WTC11 (cell line): ENCODE measurements at regions not wholly inside any gene's neighbourhood (a gene's known extent, or its start where the extent isn't known, plus 50 kb on each side); places are given as distances from the start of the nearest gene placed in this dataset.

Experiments
- AFF4 ChIP-seq: sonication (generic); formaldehyde crosslinking; IDR thresholded peaks from 2 replicates; pipeline ENCODE4 v1.8.1; 2023; ENCODE audit warnings: mild to moderate bottlenecking, missing genetic modification reagents, borderline replicate concordance
- CBFB ChIP-seq: sonication (generic); formaldehyde crosslinking; IDR thresholded peaks from 2 replicates; pipeline ENCODE4 v1.8.1; 2022; ENCODE audit warnings: mild to moderate bottlenecking, low read depth, missing genetic modification reagents
- CREM ChIP-seq: sonication (generic); formaldehyde crosslinking; IDR thresholded peaks from 2 replicates; pipeline ENCODE4 v1.8.1; 2022; ENCODE audit warnings: mild to moderate bottlenecking, missing genetic modification reagents, moderate library complexity
- IRF1 ChIP-seq: sonication (generic); formaldehyde crosslinking; IDR thresholded peaks from 2 replicates; pipeline ENCODE4 v1.8.0; 2023; ENCODE audit warnings: missing genetic modification reagents
- JUN ChIP-seq: sonication (generic); formaldehyde crosslinking; IDR thresholded peaks from 2 replicates; pipeline ENCODE4 v1.8.0; 2023; ENCODE audit warnings: mild to moderate bottlenecking, missing genetic modification reagents
- MAX ChIP-seq: sonication (generic); formaldehyde crosslinking; IDR thresholded peaks from 2 replicates; pipeline ENCODE4 v1.8.0; 2022; ENCODE audit warnings: mild to moderate bottlenecking, missing genetic modification reagents
- MXD4 ChIP-seq: fragments of 250-450 bp; sonication (Bioruptor Pico); IDR thresholded peaks from 2 replicates; pipeline ENCODE4 v1.8.0; 2021; ENCODE audit warnings: mild to moderate bottlenecking, moderate library complexity, borderline replicate concordance
- NR1H2 ChIP-seq: sonication (generic); formaldehyde crosslinking; IDR thresholded peaks from 2 replicates; pipeline ENCODE4 v1.9.0; 2021; ENCODE audit warnings: mild to moderate bottlenecking, moderate library complexity, missing genetic modification reagents
- PREB ChIP-seq: sonication (generic); formaldehyde crosslinking; IDR thresholded peaks from 2 replicates; pipeline ENCODE4 v1.8.1; 2022; ENCODE audit warnings: mild to moderate bottlenecking, missing genetic modification reagents, moderate library complexity, borderline replicate concordance
- TEAD4 ChIP-seq: sonication (generic); formaldehyde crosslinking; IDR thresholded peaks from 2 replicates; pipeline ENCODE4 v1.8.0; 2022; ENCODE audit warnings: mild to moderate bottlenecking, missing genetic modification reagents
- TP53 ChIP-seq: sonication (generic); formaldehyde crosslinking; IDR thresholded peaks from 2 replicates; pipeline ENCODE4 v1.8.1; 2023; ENCODE audit warnings: mild to moderate bottlenecking, missing genetic modification reagents
- USF2 ChIP-seq: sonication (generic); formaldehyde crosslinking; IDR thresholded peaks from 2 replicates; pipeline ENCODE4 v1.8.1; 2023; ENCODE audit warnings: mild to moderate bottlenecking, missing genetic modification reagents, moderate library complexity
- ZNF232 ChIP-seq: sonication (generic); formaldehyde crosslinking; IDR thresholded peaks from 2 replicates; pipeline ENCODE4 v1.8.0; 2022; ENCODE audit warnings: mild to moderate bottlenecking, missing genetic modification reagents
- TF ChIP-seq, protein P1 (sequence below): fragments of 200-600 bp; IDR thresholded peaks from 2 replicates; pipeline ENCODE4 v1.8.0; 2022; ENCODE audit warnings: antibody characterized with exemption

GRCh38 chr21:35920436-35920835, 139.9 kb downstream of the SETD4 start:
- TF ChIP-seq JUN (CRISPR knock-in tag) (no peak), ZNF232 (CRISPR knock-in tag) (no peak), MAX (CRISPR knock-in tag) (no peak), USF2 (no peak), PREB (no peak), TEAD4 (CRISPR knock-in tag) (no peak), NR1H2 (CRISPR knock-in tag) (no peak), TP53 (no peak), AFF4 (CRISPR knock-in tag) (no peak), IRF1 (CRISPR knock-in tag) (no peak), CBFB (no peak), CREM (CRISPR knock-in tag) (no peak), MXD4 (no peak)
- TF ChIP-seq, protein P1, sequence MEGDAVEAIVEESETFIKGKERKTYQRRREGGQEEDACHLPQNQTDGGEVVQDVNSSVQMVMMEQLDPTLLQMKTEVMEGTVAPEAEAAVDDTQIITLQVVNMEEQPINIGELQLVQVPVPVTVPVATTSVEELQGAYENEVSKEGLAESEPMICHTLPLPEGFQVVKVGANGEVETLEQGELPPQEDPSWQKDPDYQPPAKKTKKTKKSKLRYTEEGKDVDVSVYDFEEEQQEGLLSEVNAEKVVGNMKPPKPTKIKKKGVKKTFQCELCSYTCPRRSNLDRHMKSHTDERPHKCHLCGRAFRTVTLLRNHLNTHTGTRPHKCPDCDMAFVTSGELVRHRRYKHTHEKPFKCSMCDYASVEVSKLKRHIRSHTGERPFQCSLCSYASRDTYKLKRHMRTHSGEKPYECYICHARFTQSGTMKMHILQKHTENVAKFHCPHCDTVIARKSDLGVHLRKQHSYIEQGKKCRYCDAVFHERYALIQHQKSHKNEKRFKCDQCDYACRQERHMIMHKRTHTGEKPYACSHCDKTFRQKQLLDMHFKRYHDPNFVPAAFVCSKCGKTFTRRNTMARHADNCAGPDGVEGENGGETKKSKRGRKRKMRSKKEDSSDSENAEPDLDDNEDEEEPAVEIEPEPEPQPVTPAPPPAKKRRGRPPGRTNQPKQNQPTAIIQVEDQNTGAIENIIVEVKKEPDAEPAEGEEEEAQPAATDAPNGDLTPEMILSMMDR: no peak
